ENCODE measurements at regions not wholly inside any gene's neighbourhood (a gene's known extent, or its start where the extent isn't known, plus 50 kb on each side); places are given as distances from the start of the nearest gene placed in this dataset.

DNA sequence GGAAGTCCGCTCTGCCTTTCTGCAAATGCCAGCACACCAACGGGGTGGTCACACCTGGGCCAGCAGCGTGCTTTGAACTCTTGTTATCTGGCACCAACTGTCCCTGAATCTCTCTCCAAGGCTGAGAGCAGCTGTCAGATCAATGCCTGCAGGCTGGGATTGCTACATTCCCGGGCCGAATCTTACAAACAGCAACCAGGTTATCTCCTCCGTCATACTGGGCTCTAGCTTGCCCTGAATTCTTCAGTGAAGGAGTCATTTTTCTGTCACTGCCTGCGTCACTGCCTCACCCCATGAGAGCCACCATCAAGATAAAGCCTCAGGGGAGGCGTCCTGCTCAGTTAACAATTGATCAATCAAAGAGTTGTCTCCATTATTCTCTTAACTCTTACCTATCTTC is 329.4 kb upstream of the PPARGC1A start:
- Histone ChIP-seq H3K4me3 (ENCODE audit: extremely low read depth in 1 of 4, insufficient read depth in 2 of 4, low read depth in 3 of 4, low read length in 4 of 4) (no peak overlapping the region), H3K9ac (replicated peaks in 1 of 4; ENCODE audit: extremely low read depth in 1 of 4, low read depth in 3 of 4, low read length in 3 of 4) (no peak overlapping the region), H3K27me3 (replicated peaks in 1 of 4; ENCODE audit: control insufficient read depth in 3 of 4, extremely low read depth in 1 of 4, insufficient read depth in 3 of 4, low read length in 3 of 4) (no peaks in the 10 kb centered on the region), H2BK20ac (ENCODE audit: low read length) (no peak overlapping the region), H3K9me3 (ENCODE audit: insufficient read depth in 2 of 2, low read depth in 1 of 2, low read length in 1 of 2) (no peaks in the 10 kb centered on the region), H3K27ac (ENCODE audit: low read depth, low read length) (no peak overlapping the region), H2BK12ac (ENCODE audit: low read depth, low read length) (no peak overlapping the region), H2BK15ac (ENCODE audit: low read length) (no peak overlapping the region), H4K8ac (ENCODE audit: extremely low read depth, insufficient read depth, low read length) (no peak overlapping the region), H3K23me2 (ENCODE audit: low read depth, low read length) (no peaks in the 10 kb centered on the region), H2AK5ac (ENCODE audit: low read depth, low read length) (no peak overlapping the region), H4K5ac (ENCODE audit: insufficient read length, low read depth, low read length) (no peak overlapping the region), H2BK5ac (ENCODE audit: low read depth, low read length) (no peak overlapping the region), H3K79me1 (ENCODE audit: low read depth, low read length) (no peaks in the 10 kb centered on the region), H3K4me1 (replicated peaks in 1 of 4; ENCODE audit: control insufficient read depth in 3 of 4, insufficient read depth in 4 of 4, low read length in 3 of 4) (no peaks in the 10 kb centered on the region), H3K23ac (ENCODE audit: insufficient read length) (no peak overlapping the region), H2BK120ac (replicated peaks; ENCODE audit: low read depth, low read length) (no peak overlapping the region), H3K18ac (ENCODE audit: extremely low read depth, low read length) (no peak overlapping the region), H2AFZ (ENCODE audit: low read length) (no peak overlapping the region), H3K14ac (ENCODE audit: insufficient read length) (no peak overlapping the region), H3K4ac (replicated peaks; ENCODE audit: insufficient read length, low read depth, low read length) (no peak overlapping the region), H4K91ac (replicated peaks; ENCODE audit: insufficient read length, low read length) (no peak overlapping the region), H3K56ac (replicated peaks; ENCODE audit: insufficient read length, low read depth, low read length) (no peak overlapping the region), H3K79me2 (ENCODE audit: control insufficient read depth in 1 of 2, insufficient read depth in 2 of 2, low read length in 2 of 2) (no peaks in the 10 kb centered on the region), H4K20me1 (replicated peaks in 1 of 2; ENCODE audit: control insufficient read depth in 1 of 2, insufficient read depth in 2 of 2, low read length in 2 of 2) (no peaks in the 10 kb centered on the region), H3K4me2 (ENCODE audit: insufficient read depth in 1 of 2, low read depth in 2 of 2, low read length in 2 of 2) (no peak overlapping the region), H3K36me3 (ENCODE audit: control insufficient read depth in 2 of 4, insufficient read depth in 4 of 4, low read length in 3 of 4) (no peaks in the 10 kb centered on the region)
- CTCF ChIA-PET (ENCODE audit: partially characterized antibody) = interaction anchor here (1.0 kb wide), 1 partner anchor 9 kb away, joined by 3 read pairs; no protein-coding TSS in a partner anchor
- no peak for FAIRE-seq
- POLR2A ChIA-PET (ENCODE audit: partially characterized antibody) = no interaction called here
- whole genome bisulfite sequencing, 2 experiments (ENCODE audit: extremely low coverage in 1 of 2, insufficient coverage in 1 of 2, insufficient read length in 1 of 2, insufficient replicate concordance in 2 of 2, low coverage in 1 of 2, low lambda C conversion rate in 2 of 2, missing lambda C conversion rate in 1 of 2) = 82% methylated on average over 8 of the region's 8 CpGs; no CpG with 5 or more reads in 1 of the 2 experiments
- no peak for DNase-seq (ENCODE audit: low read depth in 1 of 2, low spot score in 2 of 2)
- TF ChIP-seq CHD1 (IDR thresholded peaks at IDR 0.05; ENCODE audit: low read depth, low read length) = no peak
- TF ChIP-seq RAD21 (IDR thresholded peaks at IDR 0.05 in 1 of 2, conservative IDR thresholded peaks at IDR 0.05 in 1 of 2; ENCODE audit: low read depth in 2 of 2, low read length in 2 of 2) = no peak
- no peak for TF ChIP-seq HDAC2 (IDR thresholded peaks at IDR 0.05; ENCODE audit: borderline replicate concordance in 1 of 2, low read depth in 2 of 2, low read length in 2 of 2)
- TF ChIP-seq CBX5 (IDR thresholded peaks at IDR 0.05; ENCODE audit: low read depth, low read length) = no peak
- no peak for TF ChIP-seq POU5F1 (IDR thresholded peaks at IDR 0.05; ENCODE audit: low read depth, low read length)
- no peak for TF ChIP-seq FOSL1 (IDR thresholded peaks at IDR 0.05; ENCODE audit: insufficient read depth, low read depth, low read length)
- TF ChIP-seq EP300 (IDR thresholded peaks at IDR 0.05; ENCODE audit: borderline replicate concordance in 1 of 2, low read depth in 2 of 2, low read length in 2 of 2) = no peak
